T47D (cell line): ENCODE measurements at regions not wholly inside any gene's neighbourhood (a gene's known extent, or its start where the extent isn't known, plus 50 kb on each side); places are given as distances from the start of the nearest gene placed in this dataset.

Source experiments
- DNase-seq, 2 experiments: peaks; one replicate each; pipeline versions ENCODE4 v3.0.0 to v3.0.0-alpha.2; 2011 to 2012; ENCODE audit warnings: low read depth in 1 of 2, low spot score in 1 of 2
- JUND ChIP-seq: IDR thresholded peaks from 2 replicates; pipeline ENCODE4 v1.6.1; 2012; ENCODE audit warnings: low read depth
- in situ Hi-C: cut with HindIII; loops from 2 replicates; pipeline ENCODE4 v1.10.0; 2016; ENCODE audit warnings: low sequenced_read_pairs, low pct_unique_long_range_greater_than_20kb

GRCh38 chr9:96044401-96044800, 168.9 kb downstream of the ERCC6L2 start:
- DNase-seq: no peak
- in situ Hi-C loops: no loop called here
- no peak for TF ChIP-seq JUND

- DNase-seq: no peak
- no peak for TF ChIP-seq JUND
- in situ Hi-C loops: no loop called here
These were observed 165.3 kb downstream of the ERCC6L2 start for GRCh38 chr9:96040591-96041461.

- in situ Hi-C loops: no loop called here
- DNase-seq: no peak
- TF ChIP-seq JUND: no peak
These were observed 163.4 kb downstream of the ERCC6L2 start for GRCh38 chr9:96038914-96039313.

DNA sequence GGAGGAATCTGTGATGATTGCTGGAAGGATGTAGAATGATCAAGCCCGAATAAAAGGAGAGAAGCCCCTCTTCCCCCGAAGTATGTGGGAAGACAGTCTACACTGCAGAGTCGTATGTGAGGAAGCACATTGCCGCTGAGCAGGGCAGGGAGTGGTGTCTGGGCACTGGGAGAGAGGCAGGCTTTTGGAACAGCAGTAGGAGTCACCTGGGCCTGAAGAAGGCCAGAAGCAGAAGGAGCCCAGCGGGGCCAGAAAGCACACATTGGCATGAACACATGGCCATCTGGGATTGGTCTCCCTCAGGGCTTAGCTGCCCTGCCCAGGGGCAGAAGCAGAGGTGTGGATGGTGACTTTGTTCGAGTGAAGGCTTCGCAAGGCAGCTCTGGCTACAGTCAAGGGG, 162.8 kb downstream of the ERCC6L2 start:
- TF ChIP-seq JUND: no peak
- DNase-seq: no peak
- in situ Hi-C loops: no loop called here

GRCh38 chr9:96034553-96035122, 159.1 kb downstream of the ERCC6L2 start:
- DNase-seq: no peak
- in situ Hi-C loops: no loop called here
- no peak for TF ChIP-seq JUND

- in situ Hi-C loops: no loop called here
- TF ChIP-seq JUND: no peak
- DNase-seq: no peak
These were observed 158.4 kb downstream of the ERCC6L2 start for GRCh38 chr9:96033896-96034295.

DNA sequence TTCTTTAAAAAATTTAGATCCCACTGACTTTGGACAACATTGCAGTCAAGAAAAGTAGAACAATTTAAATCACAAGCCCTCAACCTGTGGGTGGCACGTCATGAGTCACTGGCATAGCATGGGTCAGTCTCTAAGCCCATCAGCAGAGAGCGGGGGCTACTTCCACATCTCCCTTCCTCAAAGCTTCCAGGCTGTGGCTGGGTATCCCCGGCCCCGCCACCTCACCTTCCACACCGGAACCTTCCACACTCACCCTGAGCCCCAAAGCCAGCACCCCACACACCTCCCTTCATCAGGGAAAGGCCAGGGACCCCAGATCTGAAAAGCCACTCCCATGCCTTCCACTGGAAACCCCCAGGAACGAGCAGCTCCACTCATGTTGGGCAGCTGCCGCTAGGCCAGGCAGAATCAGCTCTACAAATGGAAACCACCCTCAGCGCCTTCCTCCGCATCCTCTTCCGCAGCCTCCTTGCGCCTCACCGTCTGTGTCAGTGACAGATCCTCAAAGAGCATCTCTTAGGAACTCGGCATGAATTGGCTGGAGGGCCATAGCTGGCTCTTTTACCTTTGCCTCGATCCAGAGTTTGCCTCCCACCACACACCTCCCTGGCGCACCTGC, 156.5 kb downstream of the ERCC6L2 start:
- no peak for TF ChIP-seq JUND
- DNase-seq: no peak
- in situ Hi-C loops: no loop called here

DNA sequence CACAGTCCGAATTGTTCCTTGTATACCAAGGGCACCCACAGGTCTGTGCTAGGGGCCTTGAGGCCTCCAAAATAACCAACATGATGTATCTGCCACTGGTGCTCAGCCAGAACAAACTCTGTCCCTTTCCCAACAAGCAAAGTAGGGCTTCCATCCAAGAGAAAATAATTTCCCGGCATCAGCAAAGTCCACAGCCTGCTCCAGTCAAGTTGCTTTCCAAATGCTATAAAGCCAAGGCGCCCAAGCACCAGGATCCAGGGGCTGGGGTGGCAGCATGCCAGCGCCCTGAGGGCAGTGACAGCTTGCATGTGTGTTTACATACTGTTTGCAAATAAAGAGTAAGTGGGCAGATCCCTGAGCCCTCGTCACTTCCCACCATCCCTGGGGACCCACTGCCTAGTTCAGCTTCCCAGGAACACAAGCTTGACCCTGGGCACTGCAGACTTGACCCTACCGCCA, 155.9 kb downstream of the ERCC6L2 start:
- DNase-seq: peak; percentile 53 to 81
- no peak for TF ChIP-seq JUND
- in situ Hi-C loops: no loop called here

- in situ Hi-C loops: no loop called here
- no peak for TF ChIP-seq JUND
- DNase-seq: no peak
These were observed 154.4 kb downstream of the ERCC6L2 start for GRCh38 chr9:96029722-96030530.

DNA sequence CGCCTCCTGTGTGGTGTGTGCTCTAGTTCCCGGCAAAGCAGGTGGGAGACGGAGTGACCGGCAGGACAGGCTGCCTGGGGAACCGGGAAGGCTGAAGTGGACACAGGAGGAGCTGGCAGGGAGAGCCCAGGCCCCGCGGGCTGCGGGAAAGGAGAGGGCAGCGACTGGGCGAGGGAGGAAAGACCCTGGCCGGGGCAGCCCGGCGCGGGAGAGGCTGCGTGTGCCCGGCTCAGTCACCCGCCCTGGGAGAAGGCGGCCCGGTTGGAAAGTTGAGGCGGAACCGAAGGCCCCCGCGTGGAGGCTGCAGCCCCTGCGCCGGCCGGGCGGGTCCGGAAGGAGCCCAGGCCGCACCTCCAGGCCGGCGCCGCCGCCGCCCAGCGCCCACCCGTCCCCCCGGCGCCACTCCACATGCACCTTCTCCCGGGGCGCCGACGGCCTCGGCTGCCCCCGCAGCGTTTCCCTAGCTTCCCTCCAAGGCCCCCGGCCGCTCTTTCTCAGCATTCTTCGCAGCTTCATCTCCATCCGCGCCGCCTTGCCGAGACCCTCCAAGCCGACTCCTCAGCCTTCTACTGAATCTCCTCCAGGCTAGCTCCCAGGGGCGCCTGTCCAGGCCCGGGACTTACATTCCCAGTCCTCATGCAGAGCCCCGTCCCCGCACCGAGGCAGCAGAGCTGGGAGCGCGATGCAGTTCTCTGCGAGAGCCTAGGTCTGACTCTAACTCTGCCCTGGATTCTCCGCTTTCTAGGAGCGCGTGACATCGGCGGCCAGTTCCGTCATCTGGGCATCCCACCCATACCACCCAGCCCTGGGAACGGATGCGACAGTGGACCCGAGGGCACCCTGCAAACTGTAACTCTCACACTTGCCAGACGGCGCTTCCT, 152.0 kb downstream of the ERCC6L2 start:
- in situ Hi-C loops: no loop called here
- no peak for TF ChIP-seq JUND
- no peak for DNase-seq

DNA sequence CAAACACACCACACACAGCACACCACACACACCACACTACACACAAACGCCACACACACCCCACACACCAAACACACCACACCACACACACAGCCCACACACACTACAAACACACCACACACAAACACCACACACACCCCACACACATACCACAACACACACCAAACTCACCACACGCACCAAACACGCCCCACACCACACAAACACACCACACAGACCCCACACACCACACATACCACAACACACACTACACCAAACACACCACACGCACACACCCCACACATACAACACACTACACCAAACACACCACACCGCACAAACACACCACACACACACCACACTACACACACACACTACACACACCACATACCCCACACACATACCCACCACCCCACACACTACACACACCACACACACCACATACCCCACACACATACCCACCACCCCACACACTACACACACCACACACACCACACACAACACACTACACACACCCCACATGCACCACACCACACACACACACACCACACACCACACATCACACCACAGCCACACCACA, 151.2 kb downstream of the ERCC6L2 start:
- in situ Hi-C loops: no loop called here
- no peak for DNase-seq
- TF ChIP-seq JUND: no peak
